PFSK-1 (cell line): ENCODE measurements at regions not wholly inside any gene's neighbourhood (a gene's known extent, or its start where the extent isn't known, plus 50 kb on each side); places are given as distances from the start of the nearest gene placed in this dataset.

Experiments
- FOXP2 ChIP-seq: optimal IDR thresholded peaks from 2 replicates; pipeline ENCODE3; 2011; ENCODE audit warnings: borderline replicate concordance, control low read depth, inconsistent platforms; ENCODE audit not compliant: insufficient read depth; ENCODE audit errors: extremely low read length, extremely low read depth
- POLR2AphosphoS5 ChIP-seq: IDR thresholded peaks from 2 replicates; pipeline ENCODE4 v1.6.1; 2012; ENCODE audit warnings: low read depth, mild to moderate bottlenecking, control low read depth, low read length, moderate library complexity
- SIN3A ChIP-seq: IDR thresholded peaks from 2 replicates; pipeline ENCODE4 v1.6.1; 2012; ENCODE audit warnings: mild to moderate bottlenecking, low read length, moderate library complexity, borderline replicate concordance; ENCODE audit not compliant: insufficient read depth
- TAF1 ChIP-seq: IDR thresholded peaks from 2 replicates; pipeline ENCODE4 v1.6.1; 2012; ENCODE audit warnings: low read length, control low read depth, borderline replicate concordance; ENCODE audit not compliant: insufficient read depth
- TF ChIP-seq, protein P1 (sequence below), 2 experiments: IDR thresholded peaks; 2 replicates each; pipeline versions ENCODE4 v1.6.1 to v1.8.0; 2011 to 2012; ENCODE audit warnings: low read depth in 2 of 2, low read length in 2 of 2, control low read depth in 1 of 2, inconsistent platforms in 1 of 2, mild to moderate bottlenecking in 1 of 2, moderate library complexity in 1 of 2; ENCODE audit not compliant: insufficient read depth in 1 of 2

- TF ChIP-seq SIN3A (no peak), TAF1 (no peak), FOXP2 (no peak), POLR2AphosphoS5 (no peak)
- TF ChIP-seq, protein P1, sequence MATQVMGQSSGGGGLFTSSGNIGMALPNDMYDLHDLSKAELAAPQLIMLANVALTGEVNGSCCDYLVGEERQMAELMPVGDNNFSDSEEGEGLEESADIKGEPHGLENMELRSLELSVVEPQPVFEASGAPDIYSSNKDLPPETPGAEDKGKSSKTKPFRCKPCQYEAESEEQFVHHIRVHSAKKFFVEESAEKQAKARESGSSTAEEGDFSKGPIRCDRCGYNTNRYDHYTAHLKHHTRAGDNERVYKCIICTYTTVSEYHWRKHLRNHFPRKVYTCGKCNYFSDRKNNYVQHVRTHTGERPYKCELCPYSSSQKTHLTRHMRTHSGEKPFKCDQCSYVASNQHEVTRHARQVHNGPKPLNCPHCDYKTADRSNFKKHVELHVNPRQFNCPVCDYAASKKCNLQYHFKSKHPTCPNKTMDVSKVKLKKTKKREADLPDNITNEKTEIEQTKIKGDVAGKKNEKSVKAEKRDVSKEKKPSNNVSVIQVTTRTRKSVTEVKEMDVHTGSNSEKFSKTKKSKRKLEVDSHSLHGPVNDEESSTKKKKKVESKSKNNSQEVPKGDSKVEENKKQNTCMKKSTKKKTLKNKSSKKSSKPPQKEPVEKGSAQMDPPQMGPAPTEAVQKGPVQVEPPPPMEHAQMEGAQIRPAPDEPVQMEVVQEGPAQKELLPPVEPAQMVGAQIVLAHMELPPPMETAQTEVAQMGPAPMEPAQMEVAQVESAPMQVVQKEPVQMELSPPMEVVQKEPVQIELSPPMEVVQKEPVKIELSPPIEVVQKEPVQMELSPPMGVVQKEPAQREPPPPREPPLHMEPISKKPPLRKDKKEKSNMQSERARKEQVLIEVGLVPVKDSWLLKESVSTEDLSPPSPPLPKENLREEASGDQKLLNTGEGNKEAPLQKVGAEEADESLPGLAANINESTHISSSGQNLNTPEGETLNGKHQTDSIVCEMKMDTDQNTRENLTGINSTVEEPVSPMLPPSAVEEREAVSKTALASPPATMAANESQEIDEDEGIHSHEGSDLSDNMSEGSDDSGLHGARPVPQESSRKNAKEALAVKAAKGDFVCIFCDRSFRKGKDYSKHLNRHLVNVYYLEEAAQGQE (IDR thresholded peaks at IDR 0.05; ENCODE audit: insufficient read depth in 1 of 2, low read depth in 2 of 2, low read length in 2 of 2): no peak
These were observed 130.6 kb upstream of the GLRA2 start for GRCh38 chrX:14398725-14399124.

GRCh38 chrX:14389682-14390081 lies 139.7 kb upstream of the GLRA2 start:
- TF ChIP-seq TAF1: no peak
- TF ChIP-seq POLR2AphosphoS5: no peak
- TF ChIP-seq SIN3A: no peak
- TF ChIP-seq, protein P1 (IDR thresholded peaks at IDR 0.05; ENCODE audit: insufficient read depth in 1 of 2, low read depth in 2 of 2, low read length in 2 of 2): no peak
- no peak for TF ChIP-seq FOXP2

DNA sequence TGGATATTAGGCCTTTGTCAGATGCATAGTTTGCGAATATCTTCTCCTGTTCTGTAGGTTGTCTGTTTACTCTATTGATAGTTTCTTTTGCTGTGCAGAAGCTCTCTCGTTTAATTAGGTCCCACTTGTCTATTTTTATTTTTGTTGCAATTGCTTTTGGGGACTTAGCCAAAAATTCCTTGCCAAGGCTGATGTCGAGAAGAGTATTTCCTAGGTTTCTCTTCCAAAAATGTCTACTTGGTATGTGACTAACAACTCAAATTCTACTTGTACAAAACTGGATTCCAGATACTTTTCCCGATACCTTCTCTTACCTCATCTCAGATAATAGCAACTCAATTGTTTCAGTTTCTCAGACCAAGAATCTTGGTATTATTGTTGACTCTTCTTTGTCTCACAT lies 142.4 kb upstream of the GLRA2 start:
- TF ChIP-seq POLR2AphosphoS5 (no peak), TAF1 (no peak), SIN3A (no peak), FOXP2 (no peak)
- TF ChIP-seq, protein P1 (IDR thresholded peaks at IDR 0.05; ENCODE audit: insufficient read depth in 1 of 2, low read depth in 2 of 2, low read length in 2 of 2): no peak

DNA sequence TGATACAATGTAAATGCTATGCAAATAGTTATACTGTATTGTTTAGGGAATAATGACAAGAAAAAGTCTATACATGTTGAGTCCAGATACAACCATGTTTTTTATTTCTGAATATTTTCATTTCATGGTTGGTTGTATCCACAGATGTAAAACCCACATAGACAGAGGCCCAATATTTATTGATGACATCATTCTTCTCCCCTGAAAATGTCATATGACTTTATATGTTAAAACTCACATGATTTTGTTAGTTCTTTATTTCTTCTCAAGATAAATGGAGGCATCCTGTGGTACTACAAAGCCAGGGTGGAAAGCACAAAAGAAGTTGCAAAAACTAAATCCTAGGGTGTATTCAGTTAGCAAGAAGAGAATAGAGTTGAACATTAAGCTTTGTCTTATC lies 149.3 kb upstream of the GLRA2 start:
- TF ChIP-seq POLR2AphosphoS5 (no peak), SIN3A (no peak), FOXP2 (no peak), TAF1 (no peak)
- TF ChIP-seq, protein P1 (IDR thresholded peaks at IDR 0.05; ENCODE audit: insufficient read depth in 1 of 2, low read depth in 2 of 2, low read length in 2 of 2): no peak

- TF ChIP-seq, protein P1 (IDR thresholded peaks at IDR 0.05; ENCODE audit: insufficient read depth in 1 of 2, low read depth in 2 of 2, low read length in 2 of 2): no peak
- TF ChIP-seq SIN3A (no peak), FOXP2 (no peak), POLR2AphosphoS5 (no peak), TAF1 (no peak)
These were observed 151.9 kb upstream of the GLRA2 start for GRCh38 chrX:14377427-14377826.
